ENCODE measurements at regions not wholly inside any gene's neighbourhood (a gene's known extent, or its start where the extent isn't known, plus 50 kb on each side); places are given as distances from the start of the nearest gene placed in this dataset.
"Not testable (repeated sequence)": the region's sequence is repeated elsewhere in the genome, so short reads cannot be mapped to it uniquely, and the experiment has no call there.

GRCh38 chr1:105260001-105260400 is 1510.3 kb downstream of the AMY1C start:
- TF ChIP-seq CTCF (IDR thresholded peaks at IDR 0.05; ENCODE audit: insufficient read depth, low read length, poor library complexity, severe bottlenecking), result no peak
- Histone ChIP-seq H3K36me3 (ENCODE audit: control insufficient read depth, insufficient read depth, low read length) (no peaks in the 10 kb centered on the region), H3K27me3 (ENCODE audit: control insufficient read depth, insufficient read depth, low read length) (no peaks in the 10 kb centered on the region), H3K4me3 (ENCODE audit: low read depth, low read length) (no peak overlapping the region)
- no peak for DNase-seq (ENCODE audit: low read depth)

GRCh38 chr1:105270966-105271365 is 1521.3 kb downstream of the AMY1C start:
- DNase-seq (ENCODE audit: low read depth), result no peak
- Histone ChIP-seq H3K36me3 (ENCODE audit: control insufficient read depth, insufficient read depth, low read length) (no peaks in the 10 kb centered on the region), H3K4me3 (ENCODE audit: low read depth, low read length) (no peak overlapping the region), H3K27me3 (ENCODE audit: control insufficient read depth, insufficient read depth, low read length) (no peaks in the 10 kb centered on the region)
- TF ChIP-seq CTCF (IDR thresholded peaks at IDR 0.05; ENCODE audit: insufficient read depth, low read length, poor library complexity, severe bottlenecking), result no peak

GRCh38 chr1:105272376-105272775 is 1522.7 kb downstream of the AMY1C start:
- H3K36me3 ChIP-seq (ENCODE audit: control insufficient read depth, insufficient read depth, low read length); DNase-seq (ENCODE audit: low read depth); H3K27me3 ChIP-seq (ENCODE audit: control insufficient read depth, insufficient read depth, low read length); H3K4me3 ChIP-seq (ENCODE audit: low read depth, low read length): not testable (repeated sequence)

GRCh38 chr1:105294838-105295237 is 1545.1 kb downstream of the AMY1C start:
- DNase-seq (ENCODE audit: low read depth), result no peak
- Histone ChIP-seq H3K27me3 (ENCODE audit: control insufficient read depth, insufficient read depth, low read length) (no peaks in the 10 kb centered on the region), H3K4me3 (ENCODE audit: low read depth, low read length) (no peak overlapping the region), H3K36me3 (ENCODE audit: control insufficient read depth, insufficient read depth, low read length) (no peaks in the 10 kb centered on the region)
- no peak for TF ChIP-seq CTCF (IDR thresholded peaks at IDR 0.05; ENCODE audit: insufficient read depth, low read length, poor library complexity, severe bottlenecking)

GRCh38 chr1:105310063-105310462 is 1560.4 kb downstream of the AMY1C start:
- no peak overlapping the region for H3K4me3 ChIP-seq (ENCODE audit: low read depth, low read length)
- no peaks in the 10 kb centered on the region for H3K27me3 ChIP-seq (ENCODE audit: control insufficient read depth, insufficient read depth, low read length)
- no peak for DNase-seq (ENCODE audit: low read depth)
- no peaks in the 10 kb centered on the region for H3K36me3 ChIP-seq (ENCODE audit: control insufficient read depth, insufficient read depth, low read length)
- no peak for TF ChIP-seq CTCF (IDR thresholded peaks at IDR 0.05; ENCODE audit: insufficient read depth, low read length, poor library complexity, severe bottlenecking)

GRCh38 chr1:105317976-105318375 is 1568.3 kb downstream of the AMY1C start:
- TF ChIP-seq CTCF (IDR thresholded peaks at IDR 0.05; ENCODE audit: insufficient read depth, low read length, poor library complexity, severe bottlenecking), result no peak
- no peak for DNase-seq (ENCODE audit: low read depth)
- H3K36me3 ChIP-seq (ENCODE audit: control insufficient read depth, insufficient read depth, low read length), result no peaks in the 10 kb centered on the region
- no peaks in the 10 kb centered on the region for H3K27me3 ChIP-seq (ENCODE audit: control insufficient read depth, insufficient read depth, low read length)
- no peak overlapping the region for H3K4me3 ChIP-seq (ENCODE audit: low read depth, low read length)
